Loucy (cell line): ENCODE measurements at regions not wholly inside any gene's neighbourhood (a gene's known extent, or its start where the extent isn't known, plus 50 kb on each side); places are given as distances from the start of the nearest gene placed in this dataset.

Experiments used
- H2AFZ ChIP-seq: fragments of 200-600 bp; sonication (generic); 2 replicates; pipeline ENCODE4 v1.6.0; 2016; ENCODE audit warnings: antibody characterized with exemption, mild to moderate bottlenecking, low read length, moderate library complexity
- H3F3A ChIP-seq: fragments of 200-600 bp; 2 replicates; pipeline ENCODE4 v1.6.0; 2016; ENCODE audit warnings: antibody characterized with exemption, low read depth, mild to moderate bottlenecking
- H3K27me3 ChIP-seq: fragments of 200-600 bp; sonication (generic); 2 replicates; pipeline ENCODE4 v1.6.1; 2014; ENCODE audit warnings: low read length, mild to moderate bottlenecking; ENCODE audit not compliant: insufficient read depth, poor library complexity, severe bottlenecking
- H3K36me3 ChIP-seq: fragments of 200-600 bp; sonication (generic); 2 replicates; pipeline ENCODE4 v1.6.1; 2016; ENCODE audit warnings: low read length; ENCODE audit not compliant: insufficient read depth
- H3K4me1 ChIP-seq: fragments of 200-600 bp; sonication (generic); 2 replicates; pipeline ENCODE4 v1.5.1; 2014; ENCODE audit warnings: low read length, mild to moderate bottlenecking; ENCODE audit not compliant: insufficient read depth, poor library complexity, severe bottlenecking
- H3K4me2 ChIP-seq: fragments of 200-600 bp; sonication (generic); 2 replicates; pipeline ENCODE4 v1.6.0; 2014; ENCODE audit warnings: antibody characterized with exemption, low read length, low read depth, mild to moderate bottlenecking; ENCODE audit not compliant: poor library complexity, severe bottlenecking
- H3K4me3 ChIP-seq: fragments of 200-600 bp; sonication (generic); 2 replicates; pipeline ENCODE4 v1.5.1; 2014; ENCODE audit warnings: low read length, mild to moderate bottlenecking, mixed read lengths; ENCODE audit not compliant: poor library complexity, severe bottlenecking
- H3K79me2 ChIP-seq: fragments of 200-600 bp; sonication (generic); 2 replicates; pipeline ENCODE4 v1.6.1; 2014; ENCODE audit warnings: low read length; ENCODE audit not compliant: insufficient read depth
- H3K9ac ChIP-seq: fragments of 200-600 bp; sonication (generic); 2 replicates; pipeline ENCODE4 v1.6.0; 2014; ENCODE audit warnings: mild to moderate bottlenecking, low read depth, low read length, moderate library complexity; ENCODE audit not compliant: poor library complexity, severe bottlenecking
- H3K9me2 ChIP-seq: fragments of 200-600 bp; sonication (generic); replicated peaks from 2 replicates; pipeline ENCODE4 v1.6.1; 2016; ENCODE audit warnings: low read depth, low read length, mixed read lengths
- H3K9me3 ChIP-seq: fragments of 200-600 bp; sonication (generic); 2 replicates; pipeline ENCODE4 v1.6.1; 2014; ENCODE audit warnings: mild to moderate bottlenecking, antibody characterized with exemption, low read length, low read depth; ENCODE audit not compliant: insufficient read depth
- H4K20me1 ChIP-seq: fragments of 200-600 bp; sonication (generic); 2 replicates; pipeline ENCODE4 v1.6.0; 2014; ENCODE audit warnings: antibody characterized with exemption, low read length, mild to moderate bottlenecking; ENCODE audit not compliant: insufficient read depth, poor library complexity, severe bottlenecking
- CTCF ChIP-seq: fragments of 200-600 bp; sonication (generic); conservative IDR thresholded peaks from 2 replicates; pipeline ENCODE4 v1.5.1; 2014; ENCODE audit warnings: mild to moderate bottlenecking, antibody characterized with exemption, low read length
- EZH2phosphoT487 ChIP-seq: fragments of 200-600 bp; IDR thresholded peaks from 2 replicates; pipeline ENCODE4 v1.6.1; 2018; ENCODE audit warnings: antibody characterized with exemption, mild to moderate bottlenecking, moderate library complexity, borderline replicate concordance

- H3K27me3 ChIP-seq: no peaks in the 10 kb centered on the region
- H3K36me3 ChIP-seq: no peaks in the 10 kb centered on the region
- no peaks in the 10 kb centered on the region for H3K79me2 ChIP-seq
- H3K4me2 ChIP-seq: no peak overlapping the region
- no peaks in the 10 kb centered on the region for H3K9me2 ChIP-seq
- H3K9me3 ChIP-seq: no peaks in the 10 kb centered on the region
- H4K20me1 ChIP-seq: no peaks in the 10 kb centered on the region
- H2AFZ ChIP-seq: no peak overlapping the region
- H3K4me1 ChIP-seq: no peaks in the 10 kb centered on the region
- H3K4me3 ChIP-seq: no peak overlapping the region
- no peaks in the 10 kb centered on the region for H3F3A ChIP-seq
- TF ChIP-seq EZH2phosphoT487: no peak
- no peak for TF ChIP-seq CTCF
- no peak overlapping the region for H3K9ac ChIP-seq
These were observed 698.3 kb upstream of the FANCL start for GRCh38 chr2:58939388-58939787.

- H3K4me1 ChIP-seq: no peaks in the 10 kb centered on the region
- no peak overlapping the region for H3K4me2 ChIP-seq
- no peaks in the 10 kb centered on the region for H3K36me3 ChIP-seq
- no peaks in the 10 kb centered on the region for H3K9me2 ChIP-seq
- H3K9ac ChIP-seq: no peak overlapping the region
- no peak for TF ChIP-seq EZH2phosphoT487
- no peak for TF ChIP-seq CTCF
- no peak overlapping the region for H2AFZ ChIP-seq
- no peak overlapping the region for H3K4me3 ChIP-seq
- H3K9me3 ChIP-seq: no peaks in the 10 kb centered on the region
- H3K27me3 ChIP-seq: no peaks in the 10 kb centered on the region
- no peaks in the 10 kb centered on the region for H3K79me2 ChIP-seq
- H3F3A ChIP-seq: no peaks in the 10 kb centered on the region
- no peaks in the 10 kb centered on the region for H4K20me1 ChIP-seq
These were observed 697.9 kb upstream of the FANCL start for GRCh38 chr2:58938988-58939387.

- Histone ChIP-seq H3K27me3 (no peaks in the 10 kb centered on the region), H3K4me1 (no peaks in the 10 kb centered on the region), H3K9me2 (no peaks in the 10 kb centered on the region), H3K9ac (no peak overlapping the region), H3K4me2 (no peak overlapping the region), H2AFZ (no peak overlapping the region), H3K79me2 (no peaks in the 10 kb centered on the region), H3K9me3 (no peaks in the 10 kb centered on the region), H3K4me3 (no peak overlapping the region), H3F3A (no peaks in the 10 kb centered on the region), H3K36me3 (no peaks in the 10 kb centered on the region; the same call in 1 of the 2 replicates), H4K20me1 (no peaks in the 10 kb centered on the region)
- TF ChIP-seq EZH2phosphoT487 (no peak), CTCF (no peak)
These were observed 691.7 kb upstream of the FANCL start for GRCh38 chr2:58932801-58933200.
